ENCODE measurements at regions not wholly inside any gene's neighbourhood (a gene's known extent, or its start where the extent isn't known, plus 50 kb on each side); places are given as distances from the start of the nearest gene placed in this dataset.

- peak; percentile 11 to 75 (median 36) for DNase-seq
Observed at GRCh38 chr6:120248451-120248850, 898.9 kb upstream of the MAN1A1 start.

DNA sequence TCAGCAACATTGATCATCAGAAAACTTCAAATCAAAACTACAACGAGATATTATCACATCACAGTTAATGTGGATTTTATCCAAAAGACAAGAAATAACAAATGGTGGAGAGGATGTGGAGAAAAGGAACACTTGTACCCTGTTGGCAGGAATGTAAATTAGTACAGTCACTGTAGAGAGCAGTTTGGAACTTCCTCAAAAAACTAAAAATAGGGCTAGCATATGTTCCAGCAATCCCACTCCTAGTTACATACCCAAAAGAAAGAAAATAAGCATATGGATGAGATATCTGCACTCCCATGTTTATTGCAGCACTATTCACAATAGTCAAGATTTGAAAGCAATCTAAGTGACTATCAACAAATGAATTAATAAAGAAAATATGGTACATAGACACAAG lies 887.7 kb upstream of the MAN1A1 start:
- DNase-seq, result no peak

DNA sequence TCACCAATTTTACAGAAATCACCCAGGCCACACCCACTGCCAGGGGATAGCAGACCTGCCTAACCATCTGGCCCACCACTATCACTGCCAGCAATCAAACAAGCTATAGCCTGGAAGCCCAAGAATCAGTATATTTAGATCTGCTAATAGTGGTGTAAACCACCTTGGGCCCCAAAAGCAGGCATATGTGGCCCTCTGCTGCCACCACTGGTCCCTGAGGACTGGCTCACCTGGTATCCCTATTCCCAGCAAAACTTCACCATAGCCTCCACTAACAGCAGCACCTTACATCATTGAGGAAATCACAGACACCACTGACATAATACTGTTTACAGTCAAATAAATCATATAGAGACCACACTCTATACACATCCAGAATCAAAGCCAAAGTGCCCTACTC lies 880.4 kb upstream of the MAN1A1 start:
- no peak for DNase-seq

GRCh38 chr6:120228297-120228696 lies 878.7 kb upstream of the MAN1A1 start:
- DNase-seq, result no peak

- no peak for DNase-seq
Observed at GRCh38 chr6:120219339-120219738, 869.8 kb upstream of the MAN1A1 start.

- DNase-seq, result no peak
Observed at GRCh38 chr6:120214088-120214499, 864.5 kb upstream of the MAN1A1 start.

DNA sequence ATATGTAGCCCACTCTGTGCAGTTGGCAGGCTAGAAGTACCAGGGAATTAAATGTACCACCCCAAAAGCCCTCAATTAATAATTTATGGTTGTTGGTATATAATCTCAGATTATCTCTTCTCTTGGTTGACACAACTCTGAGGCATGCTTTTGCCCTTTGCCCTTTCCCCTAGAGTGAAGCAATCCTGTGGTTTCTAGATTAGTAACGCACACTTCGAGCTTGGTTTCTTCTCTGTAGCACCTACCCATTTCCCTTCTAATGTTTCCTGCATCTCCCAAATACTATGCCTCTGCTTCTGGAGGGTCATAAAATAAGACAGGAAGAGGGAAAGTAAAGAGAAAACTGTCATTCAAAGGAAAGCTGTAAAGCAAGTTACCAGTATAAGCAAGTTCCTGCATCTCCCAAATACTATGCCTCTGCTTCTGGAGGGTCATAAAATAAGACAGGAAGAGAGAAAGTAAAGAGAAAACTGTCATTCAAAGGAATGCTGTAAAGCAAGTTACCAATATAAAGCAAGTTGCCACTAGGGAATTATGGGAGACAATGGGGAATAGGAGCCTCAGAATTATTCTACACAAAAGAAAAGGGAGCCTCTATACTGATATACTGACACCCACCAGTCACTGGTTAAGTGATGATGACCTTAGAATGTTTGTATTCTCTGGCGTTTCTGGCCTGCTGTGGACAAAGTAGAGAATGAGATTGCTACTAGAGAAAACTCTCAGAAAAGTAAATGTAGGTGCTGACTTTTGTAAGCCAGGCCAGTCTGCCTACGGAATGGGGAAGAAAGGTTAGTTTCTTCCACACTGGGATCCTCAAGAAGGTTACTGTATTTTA lies 862.6 kb upstream of the MAN1A1 start:
- DNase-seq, result no peak

GRCh38 chr6:120202878-120203277 lies 853.3 kb upstream of the MAN1A1 start:
- DNase-seq, result no peak

DNA sequence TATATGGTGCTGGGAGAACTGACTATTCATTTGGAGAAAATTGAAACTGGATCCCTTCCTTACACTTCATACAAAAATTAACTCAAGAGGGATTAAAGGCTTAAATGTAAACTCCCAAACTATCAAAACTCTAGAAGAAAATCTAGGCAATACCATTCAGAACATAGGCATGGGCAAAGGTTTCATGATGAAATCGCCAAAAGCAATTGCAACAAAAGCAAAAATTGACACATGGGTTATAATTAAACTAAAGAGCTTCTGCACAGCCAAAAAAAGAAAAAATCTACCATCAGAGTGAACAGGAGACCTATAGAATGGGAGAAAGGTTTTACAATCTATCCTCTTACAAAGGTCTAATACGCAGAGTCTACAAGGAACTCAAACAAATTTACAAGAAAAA lies 851.3 kb upstream of the MAN1A1 start:
- DNase-seq, result no peak

GRCh38 chr6:120198033-120198432 lies 848.5 kb upstream of the MAN1A1 start:
- DNase-seq, result peak in 1 of 3 donors; percentile 31

DNA sequence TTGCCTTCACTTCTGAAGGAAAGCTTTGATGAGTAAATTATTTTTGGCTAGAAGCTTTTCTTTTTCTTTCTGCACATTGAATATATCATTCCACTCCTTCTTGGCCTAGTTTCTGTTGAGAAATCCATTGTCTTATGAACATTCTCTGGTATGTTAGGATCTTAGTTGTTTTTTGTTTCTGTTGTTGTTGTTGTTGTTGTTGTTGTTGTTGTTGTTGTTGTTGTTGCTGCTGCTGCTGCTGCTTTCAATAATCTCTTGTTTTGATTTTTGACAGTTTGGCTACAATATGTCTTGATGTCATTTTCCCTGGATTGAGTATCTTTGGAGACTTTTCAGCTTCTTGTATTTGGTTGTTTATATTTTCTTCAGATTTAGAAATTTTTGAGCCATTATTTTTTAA lies 836.5 kb upstream of the MAN1A1 start:
- DNase-seq, result no peak

DNA sequence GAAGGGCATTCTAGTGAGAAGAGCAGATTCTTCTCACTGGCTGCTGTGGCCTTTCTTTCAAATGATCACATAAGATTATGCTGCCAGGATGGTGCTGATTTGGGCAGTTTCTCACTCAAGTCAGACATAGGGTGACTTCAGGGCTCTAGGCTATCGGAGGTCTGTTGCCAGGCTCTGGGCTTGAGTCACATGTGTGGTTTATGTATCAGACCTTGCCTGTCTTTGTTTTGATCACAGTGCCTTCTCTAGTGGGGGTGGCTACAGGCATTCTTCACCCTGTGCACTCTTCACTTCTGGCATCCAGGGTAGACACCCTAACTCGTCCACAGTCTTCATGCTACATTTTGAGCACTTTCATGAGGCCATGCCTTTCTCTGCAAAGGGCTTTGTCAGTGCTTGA lies 823.7 kb upstream of the MAN1A1 start:
- DNase-seq, result no peak

GRCh38 chr6:120164531-120164930 lies 815.0 kb upstream of the MAN1A1 start:
- DNase-seq, result no peak

DNA sequence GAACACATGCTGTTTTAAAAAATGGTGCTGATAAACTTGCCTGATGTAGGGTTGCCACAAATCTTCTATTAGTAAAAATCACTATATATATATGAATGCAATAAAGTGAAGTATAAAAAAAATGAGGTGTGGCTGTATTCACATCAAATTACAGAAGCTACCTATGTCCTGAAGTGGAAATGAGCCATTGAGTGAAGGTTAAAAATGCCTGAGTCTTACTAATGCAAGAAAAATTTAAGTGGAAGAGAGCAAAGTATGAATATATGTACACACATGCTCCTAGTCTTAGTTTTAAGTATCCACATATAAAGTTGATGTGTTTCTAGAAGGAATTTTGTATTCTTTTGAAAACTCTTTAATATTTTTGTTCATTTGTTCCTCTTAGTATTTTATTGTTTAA lies 808.3 kb upstream of the MAN1A1 start:
- DNase-seq, result no peak

GRCh38 chr6:120147071-120147871 lies 797.7 kb upstream of the MAN1A1 start:
- no peak for DNase-seq

GRCh38 chr6:120141601-120142000 lies 792.0 kb upstream of the MAN1A1 start:
- no peak for DNase-seq

GRCh38 chr6:120137492-120137891 lies 787.9 kb upstream of the MAN1A1 start:
- DNase-seq, result no peak

DNA sequence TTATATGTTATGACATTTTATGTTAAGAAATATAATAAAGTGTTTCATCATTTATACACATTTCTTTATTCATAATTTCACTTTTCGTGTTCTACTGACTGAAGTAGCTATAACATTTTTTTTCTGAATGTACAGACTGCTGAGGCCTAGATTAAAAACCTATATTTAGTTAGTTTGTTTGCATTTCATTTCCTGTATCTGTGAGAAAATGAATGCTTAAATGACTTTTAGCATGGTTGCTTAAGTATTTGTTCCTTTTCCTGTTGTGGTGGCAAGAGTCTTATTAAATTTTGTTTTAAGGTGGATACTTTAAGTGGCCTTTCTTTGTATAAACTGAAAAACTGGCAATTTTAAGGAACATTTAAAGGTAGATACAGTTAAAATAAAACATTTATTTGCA lies 779.7 kb upstream of the MAN1A1 start:
- DNase-seq, result no peak

- no peak for DNase-seq
Observed at GRCh38 chr6:120122401-120122800, 772.8 kb upstream of the MAN1A1 start.

- no peak for DNase-seq
Observed at GRCh38 chr6:120116343-120116742, 766.8 kb upstream of the MAN1A1 start.

DNA sequence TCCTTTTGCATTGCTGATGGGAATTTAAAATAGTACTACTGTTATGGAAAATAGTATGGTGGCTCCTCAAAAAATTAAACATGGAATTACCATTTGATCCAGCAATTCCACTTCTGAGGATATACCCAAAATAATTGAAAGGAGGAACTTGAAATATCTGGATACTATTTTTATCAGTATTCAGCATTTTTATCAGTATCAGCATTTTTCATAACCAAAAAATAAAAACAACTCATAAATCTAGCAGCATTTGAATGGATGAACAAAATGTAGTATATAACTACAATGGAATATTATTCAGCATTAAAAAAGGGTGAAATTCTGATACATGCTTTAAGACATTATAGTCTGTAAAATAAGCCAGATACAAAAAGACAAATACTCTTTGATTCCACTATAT lies 763.4 kb upstream of the MAN1A1 start:
- DNase-seq, result no peak

- DNase-seq, result no peak
Observed at GRCh38 chr6:120111001-120111400, 761.4 kb upstream of the MAN1A1 start.

Measured in muscle of back (tissue), 3 donors.